Right atrium auricular region (tissue), 2 donors: ENCODE measurements at regions not wholly inside any gene's neighbourhood (a gene's known extent, or its start where the extent isn't known, plus 50 kb on each side); places are given as distances from the start of the nearest gene placed in this dataset.
"Not testable (repeated sequence)": the region's sequence is repeated elsewhere in the genome, so short reads cannot be mapped to it uniquely, and the experiment has no call there.

ENCODE experiments used
- DNase-seq: peaks from one replicate; pipeline ENCODE4 v3.0.0-alpha.2; 2019; ENCODE audit warnings: low spot score
- H3K27ac ChIP-seq, 2 donors: fragments of 200-600 bp; sonication (generic); 1 replicate in 1 of 2; 2 replicates in 1 of 2; pipeline ENCODE4 v1.5.1; 2016 to 2019
- H3K27me3 ChIP-seq, 2 donors: fragments of 200-600 bp; sonication (generic); one replicate each; pipeline versions ENCODE4 v1.5.1 to v1.6.0; 2017 to 2019
- H3K36me3 ChIP-seq: fragments of 200-600 bp; sonication (generic); one replicate; pipeline ENCODE4 v1.5.1; 2016
- H3K4me1 ChIP-seq, 2 donors: fragments of 200-600 bp; sonication (generic); one replicate each; pipeline versions ENCODE4 v1.5.1 to v1.6.0; 2017 to 2019
- H3K4me3 ChIP-seq, 2 donors: fragments of 200-600 bp; sonication (generic); 1 replicate in 1 of 2; 2 replicates in 1 of 2; pipeline ENCODE4 v1.5.1; 2017 to 2019; ENCODE audit warnings: mild to moderate bottlenecking in 1 of 2, moderate library complexity in 1 of 2
- H3K9me3 ChIP-seq, 2 donors: fragments of 200-600 bp; sonication (generic); one replicate each; pipeline ENCODE4 v1.5.1; 2019
- TF ChIP-seq, protein P1 (sequence below), 2 donors: fragments of 200-600 bp; sonication (generic); IDR thresholded peaks; one replicate each; pipeline ENCODE4 v1.5.1; 2019; ENCODE audit warnings: antibody characterized with exemption in 2 of 2

DNA sequence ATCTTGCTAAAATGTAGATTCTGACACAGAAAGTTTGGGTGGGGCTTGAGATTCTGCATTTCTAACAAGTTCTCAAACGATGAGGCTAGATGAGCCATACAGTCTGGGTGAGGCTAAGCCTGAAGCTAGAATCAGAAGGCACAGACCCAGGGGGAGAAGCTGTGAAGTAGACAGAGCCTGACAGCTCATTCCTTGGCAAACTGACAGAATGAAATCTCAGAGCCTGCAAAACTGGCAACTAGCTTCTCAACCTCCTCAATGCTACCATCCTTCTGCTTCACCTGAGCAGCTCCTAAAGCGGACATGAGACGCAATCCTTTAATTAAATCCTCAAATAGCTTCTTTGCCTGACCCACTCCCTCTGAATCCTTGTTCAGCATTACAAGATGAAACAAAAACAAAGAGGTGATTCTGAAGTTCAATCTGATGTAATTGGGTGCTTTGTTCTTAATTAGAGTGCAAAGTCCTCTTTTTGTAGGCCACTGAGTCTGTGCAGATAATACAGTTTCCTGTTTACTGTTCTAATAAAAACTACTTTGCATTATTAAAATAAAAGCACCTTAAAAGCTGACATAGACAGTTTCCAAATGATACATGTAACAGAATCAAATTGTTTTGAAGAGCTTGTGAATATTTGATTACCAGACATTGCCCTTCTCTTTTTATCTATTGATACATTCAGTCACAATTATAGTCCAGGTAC lies 71.0 kb upstream of the BMP2K start:
- H3K4me1 ChIP-seq: peaks cover 0 to 12% of the 10 kb centered on the region in 2 donors
- no peaks in the 10 kb centered on the region for H3K36me3 ChIP-seq
- no peak overlapping the region for H3K4me3 ChIP-seq
- H3K27me3 ChIP-seq: no peaks in the 10 kb centered on the region
- DNase-seq: no peak
- TF ChIP-seq, protein P1, sequence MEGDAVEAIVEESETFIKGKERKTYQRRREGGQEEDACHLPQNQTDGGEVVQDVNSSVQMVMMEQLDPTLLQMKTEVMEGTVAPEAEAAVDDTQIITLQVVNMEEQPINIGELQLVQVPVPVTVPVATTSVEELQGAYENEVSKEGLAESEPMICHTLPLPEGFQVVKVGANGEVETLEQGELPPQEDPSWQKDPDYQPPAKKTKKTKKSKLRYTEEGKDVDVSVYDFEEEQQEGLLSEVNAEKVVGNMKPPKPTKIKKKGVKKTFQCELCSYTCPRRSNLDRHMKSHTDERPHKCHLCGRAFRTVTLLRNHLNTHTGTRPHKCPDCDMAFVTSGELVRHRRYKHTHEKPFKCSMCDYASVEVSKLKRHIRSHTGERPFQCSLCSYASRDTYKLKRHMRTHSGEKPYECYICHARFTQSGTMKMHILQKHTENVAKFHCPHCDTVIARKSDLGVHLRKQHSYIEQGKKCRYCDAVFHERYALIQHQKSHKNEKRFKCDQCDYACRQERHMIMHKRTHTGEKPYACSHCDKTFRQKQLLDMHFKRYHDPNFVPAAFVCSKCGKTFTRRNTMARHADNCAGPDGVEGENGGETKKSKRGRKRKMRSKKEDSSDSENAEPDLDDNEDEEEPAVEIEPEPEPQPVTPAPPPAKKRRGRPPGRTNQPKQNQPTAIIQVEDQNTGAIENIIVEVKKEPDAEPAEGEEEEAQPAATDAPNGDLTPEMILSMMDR (IDR thresholded peaks at IDR 0.05): no peak
- H3K9me3 ChIP-seq: peaks cover 0 to 16% of the 10 kb centered on the region in 2 donors
- H3K27ac ChIP-seq: peak overlapping the region in 1 of 2 donors; percentile 12

DNA sequence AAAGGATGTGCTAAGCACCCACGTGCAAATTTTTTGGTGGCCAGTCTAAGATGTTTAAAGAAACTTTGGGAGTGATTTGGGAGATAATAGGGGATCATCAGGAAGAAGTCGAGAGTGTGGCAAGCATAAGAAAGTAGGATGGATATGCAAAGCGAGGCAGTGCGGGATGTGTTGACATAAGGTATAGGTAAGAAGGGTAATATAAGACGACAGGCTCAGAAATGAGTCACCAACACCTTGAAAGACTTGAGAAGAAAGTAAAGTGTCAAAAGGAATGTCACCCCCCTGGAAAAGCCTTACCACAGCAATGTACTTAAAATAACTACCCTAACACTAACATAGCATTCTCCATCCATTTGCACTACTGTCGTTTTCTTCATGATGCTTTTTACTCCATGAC lies 69.8 kb upstream of the BMP2K start:
- Histone ChIP-seq H3K4me1 (peaks cover 0 to 12% of the 10 kb centered on the region in 2 donors), H3K27ac (no peak overlapping the region), H3K9me3 (peaks cover 0 to 20% of the 10 kb centered on the region in 2 donors), H3K4me3 (no peak overlapping the region), H3K27me3 (no peaks in the 10 kb centered on the region), H3K36me3 (no peaks in the 10 kb centered on the region)
- DNase-seq: no peak
- TF ChIP-seq, protein P1 (IDR thresholded peaks at IDR 0.05): no peak

DNA sequence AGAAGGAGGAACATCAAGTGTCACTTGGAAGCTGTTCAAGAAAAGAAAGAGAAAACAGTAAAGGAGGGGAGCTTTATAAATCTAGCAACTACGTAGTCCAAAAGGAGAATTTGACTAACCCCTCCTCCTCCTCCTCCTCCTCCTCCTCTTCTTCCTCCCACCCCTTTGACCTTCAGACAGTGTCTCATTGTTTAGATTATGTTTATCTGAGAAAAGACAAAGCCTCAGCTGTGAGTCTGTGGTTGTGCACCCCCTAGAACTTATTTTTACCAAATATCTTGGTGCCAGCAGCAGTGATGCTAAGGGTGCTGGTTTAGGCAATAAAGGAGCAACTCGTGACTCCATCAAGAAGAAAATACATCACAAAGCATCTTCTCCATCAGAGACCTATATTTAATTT lies 68.9 kb upstream of the BMP2K start:
- Histone ChIP-seq H3K4me3 (no peak overlapping the region), H3K27me3 (no peaks in the 10 kb centered on the region), H3K36me3 (no peaks in the 10 kb centered on the region), H3K9me3 (peaks cover 0 to 18% of the 10 kb centered on the region in 2 donors), H3K27ac (no peak overlapping the region), H3K4me1 (peaks cover 0 to 12% of the 10 kb centered on the region in 2 donors)
- TF ChIP-seq, protein P1 (IDR thresholded peaks at IDR 0.05): no peak
- DNase-seq: no peak

DNA sequence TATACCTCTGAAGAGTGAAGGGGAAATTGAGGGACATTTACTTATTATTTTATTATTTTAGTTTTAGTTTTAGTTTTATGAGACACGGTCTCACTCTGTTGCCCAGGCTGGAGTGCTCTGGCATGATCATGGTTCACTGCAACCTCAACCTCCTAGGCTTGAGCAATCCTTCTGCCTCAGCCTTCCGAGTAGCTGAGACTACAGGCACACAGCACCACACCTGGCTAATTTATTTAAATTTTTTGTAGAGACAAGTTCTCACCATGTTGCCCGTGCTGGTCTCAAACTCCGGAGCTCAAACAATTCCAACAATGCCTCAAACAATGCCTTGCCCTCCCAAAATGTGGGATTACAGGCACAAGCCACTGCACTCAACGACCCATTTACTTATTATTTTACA lies 68.4 kb upstream of the BMP2K start:
- Histone ChIP-seq H3K27ac (no peak overlapping the region), H3K27me3 (no peaks in the 10 kb centered on the region), H3K4me3 (no peak overlapping the region), H3K4me1 (peaks cover 0 to 12% of the 10 kb centered on the region in 2 donors), H3K36me3 (no peaks in the 10 kb centered on the region), H3K9me3 (peaks cover 0 to 14% of the 10 kb centered on the region in 2 donors)
- TF ChIP-seq, protein P1 (IDR thresholded peaks at IDR 0.05): no peak
- no peak for DNase-seq

DNA sequence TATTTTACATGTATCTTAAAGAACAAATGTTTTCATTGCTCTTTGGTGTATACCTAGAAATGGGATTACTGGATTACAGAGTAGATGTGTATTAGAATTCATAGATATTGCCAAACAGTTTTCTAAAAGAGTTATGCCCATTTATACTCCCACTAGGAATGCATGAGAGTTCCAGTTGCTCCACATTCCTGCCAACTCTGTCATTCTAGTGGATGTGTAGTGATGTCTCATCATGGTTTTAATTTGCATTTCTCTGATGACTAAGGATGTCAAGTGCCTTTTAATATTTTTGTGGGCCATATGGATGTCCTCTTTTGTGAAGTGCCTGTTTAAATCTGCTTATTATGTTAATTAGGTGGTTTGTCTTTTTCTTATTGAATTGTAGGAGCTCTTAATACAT lies 65.6 kb upstream of the BMP2K start:
- H3K9me3 ChIP-seq: peaks cover 0 to 4% of the 10 kb centered on the region in 2 donors
- H3K4me3 ChIP-seq: no peak overlapping the region
- DNase-seq: no peak
- no peaks in the 10 kb centered on the region for H3K36me3 ChIP-seq
- H3K27ac ChIP-seq: no peak overlapping the region
- H3K27me3 ChIP-seq: no peaks in the 10 kb centered on the region
- TF ChIP-seq, protein P1 (IDR thresholded peaks at IDR 0.05): no peak
- peaks cover 0 to 1% of the 10 kb centered on the region in 2 donors for H3K4me1 ChIP-seq

DNA sequence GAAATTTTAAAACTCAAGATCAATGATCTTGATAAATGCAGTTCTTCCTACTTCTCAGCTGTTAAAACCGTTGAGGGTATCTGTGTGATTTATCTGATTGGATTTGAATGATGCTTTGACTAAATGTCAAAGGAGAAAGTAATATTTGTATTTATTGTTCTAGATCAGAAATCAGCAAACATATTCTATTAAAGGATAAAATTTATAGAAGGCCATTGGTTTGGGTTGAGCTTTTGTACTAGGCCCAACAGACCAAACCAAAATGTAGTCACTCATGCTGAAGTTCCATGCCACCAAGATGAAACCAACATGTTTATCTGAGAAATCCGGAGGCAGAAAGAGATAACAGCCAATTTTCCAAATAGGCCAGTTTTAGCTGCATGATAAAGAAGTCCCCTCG lies 64.5 kb upstream of the BMP2K start:
- no peaks in the 10 kb centered on the region for H3K27me3 ChIP-seq
- H3K27ac ChIP-seq: no peak overlapping the region
- no peak overlapping the region for H3K4me3 ChIP-seq
- TF ChIP-seq, protein P1 (IDR thresholded peaks at IDR 0.05): no peak
- no peak for DNase-seq
- H3K4me1 ChIP-seq: no peaks in the 10 kb centered on the region
- peaks cover 0 to 4% of the 10 kb centered on the region in 2 donors for H3K9me3 ChIP-seq
- H3K36me3 ChIP-seq: no peaks in the 10 kb centered on the region

DNA sequence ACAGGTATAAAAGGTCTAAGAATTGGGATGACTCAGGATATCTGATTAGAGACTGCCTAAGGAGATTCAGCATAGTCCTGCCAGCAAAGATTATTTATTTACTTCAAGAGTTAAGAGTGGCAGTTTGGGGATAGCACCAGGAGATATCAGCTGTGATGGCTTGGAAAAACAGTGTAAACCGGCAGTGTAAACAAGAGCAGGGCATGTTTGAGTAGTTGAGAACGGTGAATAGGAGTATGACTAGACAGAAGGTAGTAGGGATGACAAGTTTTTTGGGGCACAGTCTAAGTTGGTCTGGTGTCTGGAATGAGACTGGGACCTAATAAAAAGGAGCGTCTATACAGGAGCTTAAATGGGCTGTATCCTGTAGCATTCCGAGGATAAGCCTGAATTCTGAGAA lies 61.6 kb upstream of the BMP2K start:
- H3K9me3 ChIP-seq, H3K36me3 ChIP-seq, H3K27me3 ChIP-seq, DNase-seq, H3K4me1 ChIP-seq, H3K4me3 ChIP-seq, H3K27ac ChIP-seq: not testable (repeated sequence)

DNA sequence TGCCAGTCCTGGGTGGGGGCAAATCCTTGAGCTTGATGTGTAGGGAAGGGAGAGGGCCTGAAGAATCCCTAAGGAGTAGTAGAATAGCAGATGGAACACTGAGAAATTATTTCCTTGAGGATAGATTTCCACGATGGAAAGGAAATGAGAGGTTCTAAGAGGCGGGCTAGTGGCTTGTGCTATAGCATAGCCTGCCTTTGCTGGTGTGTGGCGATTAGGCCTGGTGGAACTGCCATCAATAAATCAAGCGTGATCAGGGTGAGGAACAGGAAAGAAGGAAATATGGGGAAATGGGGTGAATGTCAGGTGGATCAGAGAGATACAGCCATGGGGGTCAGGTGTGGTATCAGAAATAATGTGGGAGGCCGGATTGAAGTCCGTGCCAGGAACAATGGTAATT lies 60.8 kb upstream of the BMP2K start:
- H3K9me3 ChIP-seq, H3K27me3 ChIP-seq, H3K4me1 ChIP-seq, H3K27ac ChIP-seq, H3K4me3 ChIP-seq, DNase-seq, H3K36me3 ChIP-seq: not testable (repeated sequence)

DNA sequence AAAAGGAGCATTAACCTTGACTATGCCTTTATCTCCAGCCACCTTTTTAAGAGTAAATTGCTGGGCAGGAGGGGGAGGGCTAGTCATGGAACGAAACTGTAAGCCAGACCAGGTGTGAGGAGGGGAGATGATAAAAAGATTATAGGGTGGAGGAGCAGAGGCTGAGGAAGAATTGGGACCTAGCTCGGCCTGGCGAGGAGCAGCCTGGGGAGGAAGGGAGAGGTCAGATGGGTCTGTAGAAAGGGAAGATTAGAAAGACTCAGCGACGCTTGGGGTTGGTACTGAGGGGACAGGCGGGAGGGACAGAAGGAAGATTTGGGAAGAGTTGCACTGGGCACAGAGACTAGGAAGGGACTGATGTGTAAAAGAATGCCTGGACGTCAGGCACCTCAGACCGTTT lies 58.4 kb upstream of the BMP2K start:
- peaks cover 0 to 18% of the 10 kb centered on the region in 2 donors for H3K4me1 ChIP-seq
- DNase-seq, H3K4me3 ChIP-seq, H3K27me3 ChIP-seq, H3K9me3 ChIP-seq, H3K36me3 ChIP-seq, H3K27ac ChIP-seq: not testable (repeated sequence)
